Iris pigment epithelial cell (primary cell): ENCODE measurements at regions not wholly inside any gene's neighbourhood (a gene's known extent, or its start where the extent isn't known, plus 50 kb on each side); places are given as distances from the start of the nearest gene placed in this dataset.

ENCODE experiments used
- DNase-seq: peaks from one replicate; pipeline ENCODE4 v3.0.0-alpha.2; 2011; ENCODE audit warnings: low read depth

DNA sequence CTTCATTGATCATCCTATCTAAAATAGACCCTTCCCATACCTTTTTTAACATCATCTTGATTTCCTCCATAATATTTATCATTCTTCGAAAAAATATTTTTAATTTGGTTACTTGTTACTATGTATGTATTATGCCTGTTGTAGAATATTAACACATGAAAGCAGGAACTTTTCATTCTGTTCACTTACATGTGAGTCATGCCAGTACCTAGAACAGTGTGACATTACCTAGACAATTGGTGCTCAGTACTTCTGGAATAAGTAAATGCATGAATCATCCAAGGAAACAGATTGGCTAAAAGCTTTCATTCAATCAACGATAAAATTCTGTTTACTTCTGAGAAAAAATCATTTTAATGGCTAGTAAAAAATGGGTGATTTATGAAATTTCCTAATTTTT is 76.4 kb downstream of the CXXC4 start:
- no peak for DNase-seq

- no peak for DNase-seq
Observed at GRCh38 chr4:104417357-104417882, 77.3 kb downstream of the CXXC4 start.

- DNase-seq: no peak
Observed at GRCh38 chr4:104416725-104417356, 77.9 kb downstream of the CXXC4 start.

GRCh38 chr4:104413487-104413886 is 81.2 kb downstream of the CXXC4 start:
- no peak for DNase-seq

DNA sequence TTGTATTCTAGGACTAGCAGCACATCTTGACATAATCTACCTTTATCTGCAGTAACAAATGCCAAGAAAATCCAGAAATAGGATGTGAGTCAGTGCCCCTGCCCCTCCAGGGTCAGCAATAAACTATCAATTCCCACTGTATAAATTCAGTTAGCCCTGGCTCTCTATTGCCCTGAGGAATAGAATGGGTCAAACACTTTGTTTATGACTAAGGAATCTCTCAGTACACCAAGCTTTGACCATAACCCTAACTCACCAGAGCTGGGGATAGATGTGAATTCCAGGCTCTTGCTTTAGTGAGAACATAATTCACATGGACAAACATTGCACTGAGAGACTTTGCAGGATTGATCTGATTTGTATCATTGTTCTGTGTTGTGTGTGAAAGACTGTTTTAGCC is 82.3 kb downstream of the CXXC4 start:
- no peak for DNase-seq

GRCh38 chr4:104411502-104411901 is 83.2 kb downstream of the CXXC4 start:
- no peak for DNase-seq

- no peak for DNase-seq
Observed at GRCh38 chr4:104408878-104409277, 85.8 kb downstream of the CXXC4 start.

- DNase-seq: no peak
Observed at GRCh38 chr4:104404361-104404760, 90.3 kb downstream of the CXXC4 start.

- DNase-seq: no peak
Observed at GRCh38 chr4:104395168-104395614, 99.5 kb downstream of the CXXC4 start.

GRCh38 chr4:104394406-104395167 is 100.1 kb downstream of the CXXC4 start:
- no peak for DNase-seq

- DNase-seq: no peak
Observed at GRCh38 chr4:104393655-104394324, 100.9 kb downstream of the CXXC4 start.

- no peak for DNase-seq
Observed at GRCh38 chr4:104385713-104386112, 109.0 kb downstream of the CXXC4 start.

DNA sequence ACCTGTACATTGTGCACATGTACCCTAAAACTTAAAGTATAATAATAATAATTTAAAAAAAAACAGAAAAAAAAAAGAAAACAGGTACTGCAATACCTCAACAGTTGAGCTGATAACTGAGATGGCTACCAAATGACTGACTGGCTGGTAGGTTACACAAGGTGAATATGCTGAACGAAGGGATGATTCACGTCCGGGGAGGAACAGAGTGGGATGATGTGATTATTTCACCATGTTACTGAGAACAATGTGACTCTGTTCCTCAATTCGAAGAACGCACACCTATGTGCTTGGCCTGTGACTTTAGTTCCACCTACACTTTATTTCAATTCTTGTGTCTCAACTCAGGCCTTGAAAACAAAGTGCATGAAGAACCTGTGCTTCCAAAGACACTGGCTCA is 111.7 kb downstream of the CXXC4 start:
- DNase-seq: no peak

GRCh38 chr4:104381729-104382128 is 113.0 kb downstream of the CXXC4 start:
- no peak for DNase-seq

DNA sequence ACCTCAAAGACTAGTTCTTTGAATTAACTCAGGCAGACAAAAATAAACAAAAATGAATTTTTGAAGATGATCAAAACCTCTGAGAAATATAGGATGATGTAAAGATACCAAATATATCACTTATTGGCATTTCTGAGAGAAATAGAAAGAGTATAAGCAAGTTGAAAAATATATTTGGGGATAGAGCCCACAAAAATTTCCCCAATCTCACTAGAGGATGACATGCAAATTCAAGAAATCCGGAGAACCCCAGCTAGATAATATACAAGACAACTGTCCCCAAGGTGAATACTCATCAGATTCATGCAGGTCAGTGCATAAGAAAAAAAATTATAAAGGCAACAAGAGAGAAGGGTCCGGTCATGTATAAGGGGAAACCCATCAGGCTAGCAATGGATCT is 129.1 kb downstream of the CXXC4 start:
- no peak for DNase-seq

- DNase-seq: no peak
Observed at GRCh38 chr4:104353481-104353880, 141.2 kb downstream of the CXXC4 start.

- no peak for DNase-seq
Observed at GRCh38 chr4:104352211-104352610, 142.5 kb downstream of the CXXC4 start.

- DNase-seq: no peak
Observed at GRCh38 chr4:104351706-104352105, 143.0 kb downstream of the CXXC4 start.

DNA sequence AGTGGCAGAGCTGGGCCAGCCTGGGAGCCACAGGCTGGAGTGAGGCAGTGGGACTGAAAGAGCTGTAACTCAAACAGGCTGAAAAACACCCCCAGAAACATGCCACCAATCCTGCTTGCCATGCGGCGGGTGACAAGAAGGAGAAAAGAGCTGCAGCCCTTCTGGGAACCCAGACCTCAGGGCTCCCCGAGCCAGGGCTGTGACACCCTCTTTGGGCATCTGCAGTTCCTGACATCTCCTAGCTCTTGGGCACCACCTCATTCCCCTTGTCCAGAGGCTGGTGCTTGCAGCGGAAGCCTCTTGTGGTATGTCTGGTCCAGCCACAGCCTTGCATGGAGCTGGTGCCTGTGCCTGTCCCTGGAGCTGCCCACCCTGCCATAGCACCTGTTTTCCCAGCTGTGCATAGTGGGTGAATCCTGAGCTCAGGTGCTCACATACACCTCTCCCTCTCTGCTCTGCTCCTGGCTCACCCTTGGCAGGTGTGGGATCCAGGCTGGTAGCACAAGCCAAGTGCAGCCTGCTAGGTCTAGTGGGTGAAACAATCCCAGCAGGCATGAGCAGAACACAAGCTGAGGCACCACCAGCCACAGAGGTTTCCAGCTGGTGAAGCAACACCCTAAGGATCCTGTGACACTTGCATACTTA is 149.0 kb downstream of the CXXC4 start:
- no peak for DNase-seq

- no peak for DNase-seq
Observed at GRCh38 chr4:104344342-104344980, 150.2 kb downstream of the CXXC4 start.

DNA sequence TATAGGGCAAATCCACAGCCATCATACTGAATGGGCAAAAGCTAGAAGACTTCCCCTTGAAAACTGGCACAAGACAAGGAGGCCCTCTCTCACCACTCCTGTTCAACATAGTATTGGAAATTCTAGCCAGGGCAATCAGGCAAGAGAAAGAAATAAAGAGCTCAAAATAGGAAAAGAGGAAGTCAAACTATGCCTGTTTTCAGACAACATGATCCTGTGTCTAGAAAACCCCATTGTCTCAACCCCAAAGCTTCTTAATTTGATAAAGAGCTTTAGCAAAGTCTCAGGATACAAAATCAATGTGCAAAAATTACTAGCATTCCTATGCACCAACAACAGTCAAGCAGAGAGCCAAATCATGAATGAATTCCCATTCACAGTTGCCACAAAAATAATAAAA is 160.3 kb downstream of the CXXC4 start:
- no peak for DNase-seq
